Endothelial cell of hepatic sinusoid (primary cell): ENCODE measurements at regions not wholly inside any gene's neighbourhood (a gene's known extent, or its start where the extent isn't known, plus 50 kb on each side); places are given as distances from the start of the nearest gene placed in this dataset.

Experiments used
- in situ Hi-C: cut with HindIII; loops from 2 replicates; pipeline ENCODE4 v1.10.0; 2017; ENCODE audit warnings: low sequenced_read_pairs

- in situ Hi-C loops: no loop called here
Measured at GRCh38 chr11:79794484-79795393, 353.9 kb upstream of the TENM4 start.

- in situ Hi-C loops: no loop called here
Measured at GRCh38 chr11:79794057-79794456, 353.2 kb upstream of the TENM4 start.

- in situ Hi-C loops: no loop called here
Measured at GRCh38 chr11:79786961-79787360, 346.1 kb upstream of the TENM4 start.

GRCh38 chr11:79783833-79784232, 343.0 kb upstream of the TENM4 start:
- in situ Hi-C loops: no loop called here

DNA sequence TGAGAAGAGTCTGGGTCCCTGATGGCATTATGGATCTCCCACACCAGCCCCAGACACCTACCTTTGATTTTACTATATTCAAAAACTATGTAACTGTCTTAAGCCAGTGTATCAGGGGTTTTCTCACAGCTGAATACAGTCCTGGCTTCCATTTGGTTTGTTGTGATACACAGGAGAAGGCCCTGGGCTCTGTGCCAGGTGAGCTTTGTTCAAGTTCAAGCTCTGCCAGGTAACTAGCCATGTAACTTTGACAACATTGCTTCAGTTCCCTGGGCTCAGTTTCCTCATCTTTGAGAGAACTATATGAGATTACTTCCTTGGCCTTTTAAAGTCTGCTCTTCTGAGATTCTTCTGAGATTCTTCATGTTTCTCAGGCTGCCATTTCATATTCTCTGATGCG, 327.5 kb upstream of the TENM4 start:
- in situ Hi-C loops: no loop called here

DNA sequence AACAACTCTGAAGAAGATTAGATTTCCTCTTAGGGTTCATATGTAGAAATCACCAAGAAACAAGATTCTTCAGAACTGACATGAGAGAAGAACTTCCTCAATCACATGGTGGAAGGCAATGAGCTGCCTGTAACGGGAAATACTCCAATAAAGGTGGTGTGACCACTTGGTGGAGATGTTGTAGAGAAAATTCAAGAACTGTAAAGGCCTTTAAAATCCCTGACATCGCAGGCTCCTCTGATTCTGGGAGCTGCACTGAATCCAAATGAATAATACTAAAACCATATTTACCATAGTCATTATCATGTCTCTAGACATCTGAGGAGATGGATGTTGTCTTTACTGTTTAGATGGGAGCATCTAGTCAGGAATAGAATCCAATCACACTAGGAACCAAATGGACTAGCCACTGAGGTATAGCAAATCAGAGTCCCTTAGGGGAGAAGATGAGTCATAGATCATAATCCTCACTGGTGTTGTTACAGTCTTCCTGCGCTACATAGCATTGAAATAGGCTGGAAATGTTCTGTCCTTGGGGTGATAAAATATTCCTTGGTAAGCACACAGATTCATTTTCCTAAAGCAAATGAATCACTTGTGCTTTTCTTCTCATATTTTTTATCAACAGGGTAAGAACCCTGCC, 321.6 kb upstream of the TENM4 start:
- in situ Hi-C loops: no loop called here

DNA sequence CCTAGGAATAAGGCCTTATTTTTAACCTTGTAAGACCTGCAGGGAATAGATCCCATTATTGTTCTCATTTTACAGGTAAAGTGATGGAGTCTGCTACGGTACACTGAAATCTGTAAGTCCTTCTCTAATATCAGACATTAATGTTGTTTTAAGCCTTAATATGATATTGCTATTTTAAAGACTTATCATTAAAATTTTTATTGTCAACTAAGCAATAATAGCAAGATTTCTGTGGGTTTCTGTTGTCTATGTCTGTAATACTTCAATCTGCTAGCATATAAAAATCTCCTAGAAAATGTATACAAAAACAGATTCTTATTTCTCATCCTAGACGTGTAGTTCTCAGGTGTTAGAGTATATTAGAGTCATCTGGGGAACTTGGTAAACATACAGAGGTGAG, 317.5 kb upstream of the TENM4 start:
- in situ Hi-C loops: no loop called here

DNA sequence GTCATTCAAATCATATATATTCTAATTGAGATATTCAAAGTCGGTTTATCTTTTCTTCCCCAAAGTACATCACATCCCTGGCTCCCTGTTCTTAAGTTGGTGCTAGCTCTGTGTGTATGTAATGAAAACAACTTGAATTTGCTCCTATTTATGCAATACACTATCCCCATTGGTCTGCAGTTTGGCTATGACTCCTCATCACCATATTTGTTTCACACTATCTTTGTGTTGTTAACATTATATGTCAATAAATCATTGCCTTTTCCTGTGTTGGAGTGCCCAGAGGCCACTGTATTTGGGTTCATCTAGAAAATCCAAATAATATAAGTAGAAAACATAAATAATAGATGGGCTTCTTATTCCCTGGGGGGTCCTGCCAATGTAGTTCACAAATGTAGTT, 306.6 kb upstream of the TENM4 start:
- in situ Hi-C loops: no loop called here

GRCh38 chr11:79744941-79745340, 304.1 kb upstream of the TENM4 start:
- in situ Hi-C loops: no loop called here

DNA sequence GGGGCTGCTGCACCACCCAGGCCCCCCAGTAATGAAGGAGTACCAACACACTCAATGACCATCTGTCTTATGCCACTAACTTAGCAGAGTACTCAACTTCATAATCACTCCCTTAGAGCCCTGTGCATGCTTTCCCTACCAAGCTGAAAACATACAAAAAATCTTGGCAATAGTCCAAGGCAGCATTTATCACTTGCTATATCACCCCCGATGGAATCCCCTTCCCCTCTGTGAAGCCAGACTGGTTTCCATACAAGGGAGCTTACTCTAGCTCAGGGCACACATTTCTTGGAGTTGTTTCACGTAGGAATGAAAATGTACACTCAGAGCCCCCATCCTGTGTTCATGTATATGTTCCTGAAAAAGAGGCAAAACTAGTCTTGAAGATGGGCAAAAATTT, 301.3 kb upstream of the TENM4 start:
- in situ Hi-C loops: no loop called here

DNA sequence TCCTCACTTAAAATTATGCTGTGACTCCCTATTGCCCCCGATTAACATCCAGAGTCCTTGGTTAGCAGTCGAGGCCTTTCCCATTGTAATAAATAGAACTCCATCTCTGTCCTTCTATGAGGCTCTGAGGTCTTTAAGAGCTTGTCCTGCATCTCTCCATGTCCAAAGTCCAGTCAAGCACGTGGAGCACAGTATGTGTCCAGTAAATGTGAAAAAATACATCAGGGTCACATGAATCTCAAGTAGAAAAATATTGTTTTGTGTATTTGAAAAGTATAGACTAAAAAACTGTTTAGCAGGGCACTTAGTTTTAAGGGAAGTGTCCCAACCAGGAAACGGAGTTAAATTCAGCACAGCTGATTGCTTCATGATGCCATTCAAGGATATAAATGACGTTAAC, 298.8 kb upstream of the TENM4 start:
- in situ Hi-C loops: no loop called here

DNA sequence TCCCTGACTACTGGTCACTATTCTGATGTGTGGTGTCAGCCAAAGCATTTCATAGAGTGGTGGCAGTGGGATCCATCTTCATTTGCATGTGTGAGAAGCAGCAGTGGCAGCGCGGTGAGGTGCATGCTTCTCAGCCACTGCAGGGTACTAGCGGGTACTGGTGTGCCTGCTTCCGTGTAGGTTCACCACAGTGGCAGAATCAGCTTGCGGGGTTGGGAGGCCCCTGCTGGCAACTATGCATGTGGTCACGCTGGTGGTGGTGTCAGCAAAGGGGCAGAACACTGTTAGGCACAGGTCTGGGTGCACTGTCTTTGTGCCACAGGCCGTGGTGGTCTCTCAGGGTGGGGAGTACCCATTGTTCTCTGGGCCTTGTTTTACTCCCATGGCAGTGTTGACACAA, 286.4 kb upstream of the TENM4 start:
- in situ Hi-C loops: no loop called here

GRCh38 chr11:79720115-79720514, 279.3 kb upstream of the TENM4 start:
- in situ Hi-C loops: no loop called here

DNA sequence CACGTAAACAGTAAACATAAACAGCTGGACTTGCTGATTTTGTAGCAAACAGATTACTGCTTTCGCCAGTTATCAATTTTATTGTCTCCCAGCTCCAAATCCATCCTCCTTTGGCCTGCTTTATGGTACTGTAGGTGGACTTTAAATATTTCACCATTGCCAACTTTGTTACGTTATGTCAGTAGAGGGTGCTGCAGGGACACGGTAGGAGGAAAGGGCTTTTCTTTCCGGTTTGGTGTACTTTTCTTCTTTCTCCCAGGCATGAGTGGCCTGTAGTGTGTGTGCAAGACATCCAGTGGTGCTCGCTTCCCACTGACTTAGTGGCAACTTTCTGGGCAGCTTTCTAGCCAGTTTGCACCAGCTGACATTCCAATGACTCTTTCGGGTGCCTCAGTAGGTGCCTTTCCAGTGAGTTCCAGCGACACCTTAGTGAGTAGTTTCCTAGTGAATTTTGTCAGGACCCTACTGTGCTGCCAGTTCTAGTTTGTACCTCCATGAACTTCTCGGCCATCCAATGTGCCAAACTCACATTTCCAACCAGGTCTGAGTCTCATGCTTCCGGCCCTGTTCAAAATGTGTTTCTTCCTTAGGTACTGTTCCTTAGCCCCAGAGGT, 267.6 kb upstream of the TENM4 start:
- in situ Hi-C loops: no loop called here

GRCh38 chr11:79705648-79706047, 264.8 kb upstream of the TENM4 start:
- in situ Hi-C loops: no loop called here

- in situ Hi-C loops: no loop called here
Measured at GRCh38 chr11:79702303-79702702, 261.5 kb upstream of the TENM4 start.

- in situ Hi-C loops: no loop called here
Measured at GRCh38 chr11:79699246-79699645, 258.4 kb upstream of the TENM4 start.

DNA sequence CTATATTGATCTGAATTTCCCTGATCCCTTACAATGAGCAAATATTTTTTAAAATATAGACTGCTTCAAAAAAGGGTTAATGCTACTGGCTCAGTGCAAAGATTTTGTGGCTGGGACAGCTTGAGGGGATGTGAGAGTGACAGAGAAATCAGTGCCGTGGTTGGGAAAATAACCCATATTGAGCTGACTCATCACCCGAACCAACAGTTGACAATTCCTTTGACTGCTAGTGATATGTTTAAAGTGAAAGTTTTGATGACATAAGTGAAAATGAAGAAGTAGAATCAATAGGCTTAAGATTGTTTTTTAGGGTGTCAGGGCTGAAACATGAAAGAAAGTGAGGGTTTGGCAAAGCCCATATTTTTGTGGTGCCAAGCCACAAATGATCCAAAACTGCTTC, 257.1 kb upstream of the TENM4 start:
- in situ Hi-C loops: no loop called here

DNA sequence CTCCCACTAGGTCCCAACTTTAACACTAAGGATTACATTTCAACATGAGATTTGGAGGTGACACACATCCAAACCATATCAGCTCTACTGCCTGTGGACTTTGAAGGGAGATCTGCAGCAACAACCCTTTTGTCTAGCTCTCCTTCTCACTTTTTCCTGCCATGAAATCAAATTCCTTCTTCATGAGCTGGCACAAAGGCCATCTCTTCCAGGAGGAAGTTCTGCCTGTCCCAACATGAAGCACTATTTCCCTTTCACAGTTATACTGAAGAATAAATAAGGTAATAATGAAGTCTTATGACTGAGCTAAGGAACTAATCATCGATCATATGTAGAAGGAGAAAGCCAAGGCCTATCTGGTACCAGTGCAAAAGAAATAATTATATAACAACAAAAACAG, 253.5 kb upstream of the TENM4 start:
- in situ Hi-C loops: no loop called here

DNA sequence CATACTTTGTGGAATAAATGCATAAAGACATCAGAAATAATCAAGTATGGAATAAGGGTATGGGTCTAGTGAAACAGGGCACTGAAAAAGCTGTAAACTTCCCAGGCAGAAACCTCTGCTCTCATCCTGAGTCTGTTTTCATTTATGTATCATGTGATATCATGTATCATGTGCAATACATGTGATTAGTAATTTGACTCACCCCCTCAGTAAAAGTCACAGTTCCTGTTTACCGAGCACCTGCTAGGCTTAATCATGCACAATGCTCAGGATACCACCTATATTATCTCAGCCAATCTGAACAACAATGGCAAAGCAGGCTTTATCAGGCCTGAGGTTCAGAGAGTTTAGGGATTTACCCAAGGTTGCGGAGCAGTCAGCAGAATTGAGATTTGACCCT, 250.6 kb upstream of the TENM4 start:
- in situ Hi-C loops: no loop called here

DNA sequence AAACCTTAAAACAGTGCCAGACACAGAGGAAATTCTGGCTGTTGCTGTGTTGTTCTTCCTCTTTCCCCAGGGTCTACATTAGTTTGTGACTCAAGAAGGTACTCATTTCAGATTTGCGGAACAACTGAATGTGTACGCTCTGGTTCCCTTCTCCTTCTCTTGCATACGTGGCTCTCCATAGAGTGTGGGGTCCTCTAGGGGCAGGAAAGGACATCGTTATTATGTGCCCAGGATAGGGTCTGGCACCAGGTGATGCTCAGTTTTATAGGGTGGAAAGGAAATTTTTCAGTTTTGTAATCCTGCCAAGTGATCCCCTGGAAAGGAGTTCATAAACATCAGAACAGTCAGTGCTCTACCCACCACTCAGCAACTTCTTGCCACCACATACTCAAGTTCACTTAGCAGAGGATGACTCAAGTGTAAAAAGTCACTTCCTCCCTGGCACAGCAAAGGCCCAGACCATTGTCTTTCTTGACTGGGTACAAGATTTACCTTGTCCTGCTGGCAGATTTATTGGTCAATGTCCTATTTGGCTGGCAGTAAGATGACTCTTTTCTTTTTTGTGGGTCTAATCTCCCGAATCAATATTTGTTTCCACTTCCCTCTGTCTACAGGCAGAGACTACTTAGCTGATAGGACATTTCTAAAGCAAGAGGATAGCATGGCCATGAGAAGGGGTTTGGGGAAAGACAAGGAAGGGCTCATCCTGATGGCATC, 246.0 kb upstream of the TENM4 start:
- in situ Hi-C loops: no loop called here
